HS-27A (cell line): ENCODE measurements at regions not wholly inside any gene's neighbourhood (a gene's known extent, or its start where the extent isn't known, plus 50 kb on each side); places are given as distances from the start of the nearest gene placed in this dataset.
"Not testable (repeated sequence)": the region's sequence is repeated elsewhere in the genome, so short reads cannot be mapped to it uniquely, and the experiment has no call there.

Source experiments
- DNase-seq: peaks from one replicate; pipeline ENCODE4 v3.0.0-alpha.2; 2012; ENCODE audit warnings: low read depth, missing footprints

DNA sequence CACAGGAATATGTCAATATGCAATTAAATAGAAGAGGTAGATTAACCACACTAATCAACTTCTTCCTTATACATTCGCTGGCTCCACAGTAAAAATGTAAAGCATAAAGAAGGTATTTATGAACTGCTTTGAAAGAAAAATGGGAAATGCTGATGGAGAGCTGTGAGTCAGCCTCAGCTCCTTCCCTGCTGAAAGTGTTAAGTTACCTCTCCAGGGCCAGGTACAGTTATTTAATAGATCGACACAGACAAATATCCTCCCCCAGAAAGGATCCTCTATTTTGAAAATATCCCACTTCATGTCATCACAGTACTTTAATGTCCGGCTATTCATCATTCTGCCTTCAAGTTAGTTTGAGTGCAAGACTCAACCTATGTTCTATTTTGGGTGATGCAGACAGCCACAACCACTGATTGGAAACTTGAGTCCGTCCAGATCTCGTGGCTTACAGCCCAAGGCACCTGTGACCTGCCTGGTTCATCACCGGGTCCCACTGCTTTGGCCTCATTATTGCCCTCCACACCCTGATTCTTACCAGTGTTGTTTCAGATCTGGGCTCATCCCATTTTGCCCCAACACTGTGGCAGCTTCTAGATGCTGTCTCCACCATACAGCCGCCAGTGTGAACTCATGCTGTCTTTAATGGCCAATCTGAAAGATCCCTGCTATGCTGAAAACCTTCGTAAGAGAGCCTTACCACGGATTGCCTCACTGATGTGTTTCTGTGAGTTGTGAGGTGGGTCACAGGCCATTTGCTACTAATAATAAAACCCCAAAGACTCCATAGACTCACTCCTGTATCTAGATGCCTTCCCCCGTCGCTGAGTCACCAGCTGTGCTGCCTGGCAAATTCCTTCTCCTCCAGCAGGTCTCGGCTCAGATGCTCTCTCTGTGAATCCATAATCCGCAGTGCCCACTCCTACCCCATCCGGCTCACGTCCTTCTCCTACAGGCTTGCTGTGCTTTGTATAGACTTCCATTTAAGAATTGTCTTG lies 56.2 kb upstream of the DDAH1 start:
- DNase-seq, result peak; percentile 75

DNA sequence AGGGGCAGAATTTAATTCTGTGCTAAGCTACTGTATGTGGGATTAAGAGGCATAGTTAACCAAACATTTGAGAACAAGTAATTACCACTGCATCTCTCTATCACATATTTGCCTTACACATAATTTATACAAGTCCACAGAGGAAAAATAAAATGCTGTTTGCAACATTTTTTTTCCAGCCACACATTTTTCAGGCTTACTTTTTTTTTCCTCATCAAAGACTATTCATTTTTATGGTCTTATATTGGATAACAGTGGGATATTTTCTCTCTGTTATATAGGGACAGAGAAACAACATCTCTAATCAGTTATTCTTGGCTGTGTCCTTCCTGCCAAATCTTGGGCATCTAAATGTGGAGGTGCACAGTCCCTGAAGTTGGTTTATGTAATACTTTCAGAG lies 57.5 kb upstream of the DDAH1 start:
- not testable (repeated sequence) for DNase-seq

DNA sequence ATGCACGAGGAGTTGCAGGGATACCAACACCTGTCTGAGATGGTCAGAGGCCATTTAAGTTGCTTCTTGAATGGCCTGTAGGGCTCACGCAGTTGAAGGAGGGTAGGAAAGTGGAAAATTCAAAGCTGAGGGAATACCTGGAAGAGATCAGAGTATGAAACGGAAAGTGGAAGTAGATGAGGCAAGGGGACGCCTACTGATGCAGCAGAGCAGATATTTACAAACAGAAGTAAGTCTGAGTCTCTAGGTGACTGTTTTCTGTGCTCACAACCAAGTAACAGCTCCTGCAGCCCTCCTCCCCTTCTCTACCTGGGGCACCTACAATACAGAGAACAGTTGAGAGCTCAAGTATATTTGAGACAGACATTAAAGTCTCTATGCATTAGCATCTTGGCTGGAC lies 57.5 kb upstream of the CCN1 start:
- not testable (repeated sequence) for DNase-seq

DNA sequence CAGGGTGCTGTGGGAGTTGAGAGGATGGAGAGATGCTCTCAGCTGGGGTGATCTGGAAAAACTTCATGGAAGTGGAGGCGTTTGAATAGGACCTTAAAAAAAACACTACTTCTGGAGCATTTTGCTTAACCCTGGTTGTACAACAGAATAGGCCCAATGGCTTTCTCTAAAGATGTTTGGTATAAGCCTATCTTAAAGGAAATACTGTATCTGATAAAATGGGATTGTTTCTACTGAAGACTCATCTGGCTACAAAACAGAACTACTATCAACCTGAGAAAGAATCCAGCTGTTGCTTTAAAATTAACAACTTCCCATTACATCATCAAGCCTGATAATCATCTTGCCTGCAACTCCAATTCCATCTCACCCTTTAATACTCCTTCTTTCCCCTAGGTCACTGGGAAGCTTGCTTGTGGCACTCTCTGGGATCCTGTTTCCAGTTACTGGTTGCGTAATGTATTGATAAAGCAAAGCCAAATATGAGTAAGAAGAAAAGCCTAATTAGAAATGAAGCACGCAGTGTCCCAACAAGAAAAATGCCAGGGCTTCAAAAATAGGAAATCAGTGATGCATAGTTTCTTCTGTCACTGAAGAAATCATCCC lies 56.2 kb upstream of the CCN1 start:
- not testable (repeated sequence) for DNase-seq

DNA sequence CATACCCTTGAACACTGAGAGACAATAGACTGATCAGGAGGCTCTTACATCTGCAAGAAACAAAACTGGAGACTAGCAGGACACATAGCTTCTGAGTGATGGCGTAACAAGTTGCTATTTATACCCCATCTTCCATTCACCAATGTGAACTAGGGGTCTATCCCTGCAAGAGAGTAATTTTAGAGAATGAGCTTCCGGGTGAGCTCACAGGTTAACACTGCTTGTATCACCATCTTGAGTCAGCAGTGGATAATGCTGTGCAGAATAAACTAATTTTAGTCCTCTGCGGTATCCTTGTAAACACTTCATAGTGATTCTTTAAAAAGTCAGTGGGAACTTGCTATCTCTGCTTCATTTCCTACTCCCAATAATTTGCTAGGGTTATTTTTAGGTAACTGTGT lies 55.0 kb upstream of the CCN1 start:
- DNase-seq, result not testable (repeated sequence)

DNA sequence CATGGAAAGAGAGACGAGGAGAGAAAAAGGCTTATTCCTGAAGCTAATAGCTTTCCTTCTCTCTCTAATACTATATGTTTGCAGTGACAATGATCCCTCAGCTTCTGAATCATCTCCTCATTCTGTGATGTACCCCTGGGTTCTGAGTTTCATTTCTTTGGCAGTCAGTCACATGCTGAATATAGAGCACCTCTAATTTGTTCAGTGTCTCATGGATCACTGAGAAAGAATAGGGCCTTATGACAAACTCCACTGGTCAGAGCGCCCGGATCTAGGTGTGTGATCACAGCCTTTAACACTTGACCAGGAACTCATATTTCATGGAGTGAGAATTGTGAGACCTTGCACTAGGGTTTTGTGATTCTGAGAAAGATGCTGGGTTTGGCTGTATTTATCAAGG lies 54.3 kb upstream of the CCN1 start:
- not testable (repeated sequence) for DNase-seq

DNA sequence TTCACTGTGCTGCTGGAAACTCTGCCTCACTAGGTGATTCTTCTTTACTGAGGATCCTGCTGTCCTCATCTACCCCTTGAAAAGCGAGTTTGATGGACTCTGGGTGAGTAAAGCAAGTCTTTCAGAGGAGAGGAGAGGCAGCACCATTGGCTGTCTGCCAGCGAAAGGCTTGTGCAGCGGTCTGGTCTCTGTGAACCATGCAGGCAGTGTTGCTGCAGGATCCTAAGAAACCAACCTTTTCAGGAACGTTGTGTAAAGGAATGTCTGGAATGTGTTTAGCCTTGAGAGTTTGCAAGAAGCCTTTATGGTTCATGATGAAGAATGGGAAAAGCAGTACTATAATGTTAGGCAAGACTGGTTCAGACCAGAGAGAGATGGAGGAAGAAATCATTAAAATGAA lies 53.4 kb upstream of the CCN1 start:
- peak; percentile 96 for DNase-seq
